ENCODE measurements at regions not wholly inside any gene's neighbourhood (a gene's known extent, or its start where the extent isn't known, plus 50 kb on each side); places are given as distances from the start of the nearest gene placed in this dataset.

DNA sequence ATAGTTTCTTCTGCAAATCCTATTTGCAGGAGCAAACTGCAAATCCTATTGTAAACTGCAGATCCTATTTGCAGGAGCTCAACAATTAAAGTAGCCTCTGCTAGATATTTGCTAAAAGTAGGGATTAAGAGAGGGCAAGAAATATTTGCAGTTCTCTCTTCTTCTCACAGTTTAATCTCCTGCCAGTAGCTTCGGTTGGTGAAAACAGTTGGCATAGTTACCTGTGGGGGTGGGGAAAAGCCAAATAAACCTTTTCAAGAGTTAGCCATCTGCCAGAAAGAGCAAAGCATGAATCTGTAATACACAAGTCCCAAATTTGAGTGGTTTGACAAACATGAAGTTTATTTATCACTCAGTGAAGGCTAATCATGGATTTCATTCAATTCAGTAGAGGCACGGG is 942.5 kb downstream of the JRKL start:
- in situ Hi-C loops (cut with HindIII; ENCODE audit: low pct_unique_long_range_greater_than_20kb, low sequenced_read_pairs): no loop called here
- no peak for DNase-seq (ENCODE audit: low read depth, low spot score)

DNA sequence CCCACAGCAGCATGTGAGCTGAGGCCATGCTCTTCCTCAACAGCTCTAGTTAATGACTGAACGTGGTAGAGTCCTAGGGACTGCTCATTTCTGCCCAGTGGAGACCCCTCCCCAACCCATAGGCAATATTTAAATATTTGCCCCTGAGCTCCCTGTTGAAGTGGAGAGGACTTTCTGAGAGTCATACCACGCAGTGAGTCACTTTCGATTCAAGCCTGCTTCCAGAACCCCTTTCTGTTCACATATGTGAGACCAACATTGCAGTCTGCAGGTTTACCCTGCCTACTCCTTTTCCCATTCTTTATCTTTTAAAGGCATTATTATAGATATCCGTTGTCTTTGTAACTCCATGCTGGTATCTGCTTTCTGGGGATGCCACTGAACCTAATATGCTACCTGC is 946.3 kb downstream of the JRKL start:
- no peak for DNase-seq (ENCODE audit: low read depth, low spot score)

DNA sequence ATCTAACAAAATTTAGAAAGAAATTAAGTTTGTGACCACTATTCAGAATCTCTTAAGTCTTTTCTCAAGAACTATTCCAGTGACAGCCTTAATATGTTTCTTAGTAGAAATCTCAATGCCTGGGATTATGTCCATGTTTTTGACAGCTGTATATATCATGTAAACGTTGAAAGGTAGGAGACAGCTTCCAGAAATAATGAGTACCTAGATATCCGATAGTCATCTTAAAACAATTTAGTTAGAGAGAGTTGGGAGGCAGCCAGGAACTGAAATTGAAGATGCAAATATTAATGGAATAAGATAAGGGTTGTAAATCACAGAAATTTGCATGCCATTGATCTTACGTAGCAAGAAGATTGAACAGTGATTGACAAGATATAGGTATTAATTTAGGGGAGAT is 955.2 kb downstream of the JRKL start:
- in situ Hi-C loops (cut with HindIII; ENCODE audit: low pct_unique_long_range_greater_than_20kb, low sequenced_read_pairs): no loop called here
- no peak for DNase-seq (ENCODE audit: low read depth, low spot score)

More for the DNA sequence above, 946.3 kb downstream of the JRKL start:
- in situ Hi-C loops (cut with HindIII; ENCODE audit: low pct_unique_long_range_greater_than_20kb, low sequenced_read_pairs): no loop called here

DNA sequence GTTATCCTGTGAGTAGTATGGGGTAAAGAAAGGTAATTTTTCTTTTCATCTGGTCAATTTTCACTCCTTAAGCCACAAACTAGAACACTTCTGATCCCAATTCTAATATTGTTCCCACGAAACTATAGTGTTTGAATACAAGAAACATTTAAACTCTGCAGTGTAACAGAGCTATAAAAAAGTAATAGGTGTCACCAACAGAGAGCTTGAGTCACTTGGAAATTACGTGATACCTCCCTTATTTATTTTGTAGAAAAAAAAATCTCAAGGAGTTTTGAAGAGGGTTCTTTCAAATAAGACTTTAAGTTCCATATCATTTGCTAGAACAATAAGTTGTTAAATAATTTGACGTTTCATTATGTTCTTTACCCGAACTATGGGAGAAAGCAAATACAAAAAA is 959.4 kb downstream of the JRKL start:
- DNase-seq (ENCODE audit: low read depth, low spot score): no peak
- in situ Hi-C loops (cut with HindIII; ENCODE audit: low pct_unique_long_range_greater_than_20kb, low sequenced_read_pairs): no loop called here

DNA sequence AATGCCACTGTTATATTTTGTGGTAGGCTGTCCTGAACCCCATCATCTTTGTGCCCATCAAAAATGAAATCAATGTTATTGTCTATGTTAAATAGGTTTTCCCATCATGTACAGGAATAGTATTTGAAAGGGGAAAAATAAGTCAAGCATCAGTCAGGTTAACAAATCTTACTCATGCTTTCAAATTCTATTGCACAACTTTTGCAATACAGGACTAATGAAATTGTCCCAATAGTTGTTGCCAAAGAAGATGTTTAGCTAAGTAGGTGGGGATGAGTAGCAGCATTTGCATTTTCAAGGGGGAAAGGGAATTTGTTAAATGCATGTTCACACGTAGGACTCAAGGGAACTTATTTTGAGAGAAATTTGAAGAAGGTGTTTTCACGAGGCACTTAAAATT is 962.1 kb downstream of the JRKL start:
- in situ Hi-C loops (cut with HindIII; ENCODE audit: low pct_unique_long_range_greater_than_20kb, low sequenced_read_pairs): no loop called here
- no peak for DNase-seq (ENCODE audit: low read depth, low spot score)

DNA sequence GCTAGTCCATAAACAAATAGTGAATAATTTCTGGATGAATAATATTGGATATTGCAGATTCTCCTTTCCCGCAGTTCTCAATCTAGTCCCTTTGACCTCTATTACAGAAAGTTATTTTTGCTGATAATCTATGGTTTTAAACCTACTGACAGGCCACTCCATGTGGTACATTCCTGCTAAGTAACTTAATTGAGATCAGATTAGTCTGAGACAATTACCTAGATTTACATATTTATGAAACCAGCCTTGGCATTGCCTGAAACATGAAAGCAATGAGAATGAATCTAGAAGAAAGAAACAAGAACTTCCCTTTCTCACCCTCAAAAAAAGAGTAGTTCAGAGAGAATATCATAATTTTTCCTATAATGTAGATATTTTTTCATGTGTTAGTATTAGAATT is 964.2 kb downstream of the JRKL start:
- in situ Hi-C loops (cut with HindIII; ENCODE audit: low pct_unique_long_range_greater_than_20kb, low sequenced_read_pairs): no loop called here
- DNase-seq (ENCODE audit: low read depth, low spot score): no peak

DNA sequence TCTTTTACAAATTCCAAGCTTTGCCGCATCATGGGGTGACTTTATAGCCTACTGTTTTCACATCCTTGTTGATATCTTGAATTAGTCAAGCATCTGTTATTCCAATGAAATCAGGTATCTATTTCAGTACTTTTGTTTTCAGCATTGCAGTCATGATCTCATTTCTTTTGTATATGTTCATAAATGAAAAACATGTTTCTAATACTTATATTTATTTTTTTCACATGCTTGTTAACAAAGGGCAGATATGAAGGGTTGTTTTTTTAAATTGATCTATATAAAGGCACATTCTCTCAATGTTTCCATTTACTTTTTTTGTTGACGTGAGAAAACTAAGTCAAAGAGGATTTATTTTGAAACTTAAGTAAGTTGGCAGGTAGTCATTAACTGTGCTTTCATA is 964.8 kb downstream of the JRKL start:
- no peak for DNase-seq (ENCODE audit: low read depth, low spot score)
- in situ Hi-C loops (cut with HindIII; ENCODE audit: low pct_unique_long_range_greater_than_20kb, low sequenced_read_pairs): no loop called here

DNA sequence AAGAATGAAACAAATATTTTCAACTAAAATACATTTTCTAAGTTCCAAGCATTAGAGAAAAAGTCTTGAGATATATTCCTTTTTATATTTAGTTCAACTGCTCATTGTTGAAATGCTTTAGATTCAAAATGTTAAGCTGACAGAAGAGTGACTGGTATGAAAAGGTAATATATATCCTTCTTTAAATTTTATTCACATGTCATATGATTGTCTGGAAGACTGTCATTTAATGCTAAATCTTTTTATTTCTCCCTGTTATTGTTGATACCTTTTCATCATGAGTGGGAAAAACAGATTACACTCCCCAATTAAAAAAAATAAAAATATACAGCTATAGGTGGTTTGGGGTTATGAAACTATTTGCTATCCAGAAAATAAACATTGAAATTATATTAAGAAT is 965.4 kb downstream of the JRKL start:
- no peak for DNase-seq (ENCODE audit: low read depth, low spot score)
- in situ Hi-C loops (cut with HindIII; ENCODE audit: low pct_unique_long_range_greater_than_20kb, low sequenced_read_pairs): no loop called here

DNA sequence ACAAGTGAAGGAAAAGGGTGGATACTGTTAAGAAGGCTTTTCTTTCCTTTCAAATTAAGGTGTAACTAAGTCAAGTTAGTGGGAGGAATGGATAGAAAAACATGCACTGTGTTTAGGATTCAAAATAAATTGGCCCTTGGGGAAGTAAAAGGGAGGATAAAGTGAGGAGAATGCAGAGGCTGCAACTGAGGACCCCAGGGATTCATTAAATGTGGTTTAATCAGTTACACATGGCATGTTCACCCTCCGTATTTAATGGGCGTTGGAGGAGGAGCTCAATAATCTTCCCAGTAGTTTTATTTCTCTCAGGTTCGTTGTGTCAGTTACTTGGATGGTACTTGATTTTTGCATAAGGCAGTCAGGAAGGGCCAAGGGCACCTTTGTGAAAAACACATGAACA is 966.3 kb downstream of the JRKL start:
- in situ Hi-C loops (cut with HindIII; ENCODE audit: low pct_unique_long_range_greater_than_20kb, low sequenced_read_pairs): no loop called here
- DNase-seq (ENCODE audit: low read depth, low spot score): no peak

DNA sequence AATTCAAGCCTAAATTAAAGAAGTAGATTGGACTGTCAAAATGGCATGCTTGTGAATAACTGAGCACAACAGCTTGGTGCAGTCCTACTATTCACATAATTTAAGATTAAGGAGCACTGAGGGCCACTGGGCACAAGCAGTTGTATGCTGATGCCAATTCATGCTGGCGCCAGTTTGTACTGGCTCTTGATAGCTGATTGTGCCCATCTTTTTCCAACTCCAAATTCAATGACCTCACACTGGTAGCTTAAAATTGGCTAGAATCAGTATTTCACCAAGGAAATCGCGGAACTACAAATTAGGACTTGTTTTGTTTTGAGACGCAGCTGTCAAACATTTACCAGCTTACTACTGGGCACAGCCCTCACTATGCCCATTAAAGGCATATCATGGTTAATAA is 969.2 kb downstream of the JRKL start:
- in situ Hi-C loops (cut with HindIII; ENCODE audit: low pct_unique_long_range_greater_than_20kb, low sequenced_read_pairs): no loop called here
- no peak for DNase-seq (ENCODE audit: low read depth, low spot score)

DNA sequence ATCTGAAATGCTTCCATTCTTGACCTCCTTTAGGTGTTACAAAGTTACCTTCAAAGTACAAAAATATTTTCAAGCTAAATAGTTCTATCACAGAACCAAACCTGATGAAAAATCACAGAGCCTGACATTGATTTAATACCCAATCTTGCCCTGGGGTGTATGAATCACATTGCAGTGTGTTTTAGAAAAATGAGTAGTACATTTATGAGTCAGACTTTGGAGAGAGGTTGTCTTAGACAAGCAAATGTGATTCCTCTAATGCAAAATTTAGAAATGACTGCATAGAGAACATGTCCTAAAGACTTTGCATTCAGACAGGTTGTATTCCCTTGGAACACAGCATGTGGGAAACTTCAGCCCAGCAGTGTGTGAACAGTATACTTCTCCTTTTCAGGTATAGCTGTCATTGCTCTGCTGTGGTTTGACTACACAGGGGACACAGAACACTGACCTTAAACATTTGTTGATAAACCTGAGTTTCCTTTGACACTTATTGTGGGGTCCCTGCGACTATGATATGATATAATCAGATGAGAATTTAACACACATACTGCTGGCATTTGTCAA is 972.1 kb downstream of the JRKL start:
- no peak for DNase-seq (ENCODE audit: low read depth, low spot score)
- in situ Hi-C loops (cut with HindIII; ENCODE audit: low pct_unique_long_range_greater_than_20kb, low sequenced_read_pairs): no loop called here

DNA sequence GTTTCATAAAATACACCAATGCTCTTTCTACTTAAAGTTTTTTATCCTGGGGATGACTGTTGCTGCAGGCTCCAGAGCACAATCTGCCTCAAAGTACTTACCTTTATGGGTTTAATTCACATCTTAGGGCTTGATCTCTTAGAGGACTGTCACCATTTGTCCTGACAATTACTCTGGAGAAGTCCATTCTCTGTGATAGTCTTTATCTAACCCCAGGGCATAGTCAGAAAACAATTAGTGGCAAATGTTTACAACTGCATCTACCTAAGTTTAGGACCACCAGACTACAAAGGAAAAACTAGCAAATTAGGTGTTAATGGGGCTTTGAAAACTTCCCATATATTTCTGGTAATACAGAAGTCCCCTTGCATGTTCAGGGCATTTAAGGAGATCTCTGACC is 973.5 kb downstream of the JRKL start:
- in situ Hi-C loops (cut with HindIII; ENCODE audit: low pct_unique_long_range_greater_than_20kb, low sequenced_read_pairs): no loop called here
- DNase-seq (ENCODE audit: low read depth, low spot score): no peak

DNA sequence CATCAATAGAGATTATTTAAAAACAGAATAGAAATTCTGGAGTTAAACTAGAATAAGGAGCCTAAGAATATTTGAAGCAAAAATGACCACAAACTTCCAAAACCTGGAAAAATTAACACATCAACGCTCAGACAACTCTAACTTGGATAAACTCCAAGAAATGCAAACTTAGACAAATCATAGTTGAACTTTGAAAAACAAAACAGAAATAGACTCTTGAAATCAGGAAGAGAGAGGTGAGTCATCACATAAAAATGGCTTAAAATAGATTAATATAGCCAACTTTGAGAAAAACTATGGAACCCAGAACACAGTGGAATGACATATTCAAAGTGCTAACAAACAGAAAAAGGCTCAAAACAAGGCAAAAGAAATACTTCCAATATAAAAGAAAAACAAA is 974.2 kb downstream of the JRKL start:
- in situ Hi-C loops (cut with HindIII; ENCODE audit: low pct_unique_long_range_greater_than_20kb, low sequenced_read_pairs): no loop called here
- DNase-seq (ENCODE audit: low read depth, low spot score): no peak

DNA sequence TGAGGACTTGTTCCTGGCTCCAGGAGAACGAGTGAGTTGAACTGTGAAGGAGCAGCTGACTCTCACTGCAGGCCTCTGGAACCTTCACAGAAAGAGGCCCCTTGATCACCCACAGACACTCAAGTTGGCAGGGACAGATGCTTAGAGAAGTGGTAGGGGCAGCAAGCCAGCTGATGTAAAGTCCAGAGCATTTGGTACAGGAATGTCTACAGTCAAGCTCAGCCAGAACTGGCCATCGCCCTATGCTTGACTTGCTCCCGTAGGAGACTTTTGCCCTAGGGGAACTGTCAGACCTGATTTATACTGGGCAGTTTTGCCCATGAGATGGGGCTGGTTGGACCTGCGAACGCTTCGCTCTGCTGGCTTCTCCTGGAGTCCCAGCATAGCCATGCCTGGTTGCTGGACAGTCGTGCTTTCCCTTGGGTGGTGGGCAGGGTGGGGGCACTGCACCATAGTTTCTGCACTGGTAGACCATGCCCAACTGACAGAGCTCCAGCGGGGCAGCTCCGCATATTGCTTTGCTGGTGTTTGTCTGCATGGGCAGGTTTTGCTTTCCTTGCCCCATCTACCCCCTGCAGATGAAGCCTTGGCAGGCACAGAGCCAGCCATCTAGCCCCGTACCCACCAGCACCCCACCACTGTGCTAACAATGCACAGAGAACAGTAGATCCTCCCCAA is 977.7 kb downstream of the JRKL start:
- no peak for DNase-seq (ENCODE audit: low read depth, low spot score)
- in situ Hi-C loops (cut with HindIII; ENCODE audit: low pct_unique_long_range_greater_than_20kb, low sequenced_read_pairs): no loop called here

DNA sequence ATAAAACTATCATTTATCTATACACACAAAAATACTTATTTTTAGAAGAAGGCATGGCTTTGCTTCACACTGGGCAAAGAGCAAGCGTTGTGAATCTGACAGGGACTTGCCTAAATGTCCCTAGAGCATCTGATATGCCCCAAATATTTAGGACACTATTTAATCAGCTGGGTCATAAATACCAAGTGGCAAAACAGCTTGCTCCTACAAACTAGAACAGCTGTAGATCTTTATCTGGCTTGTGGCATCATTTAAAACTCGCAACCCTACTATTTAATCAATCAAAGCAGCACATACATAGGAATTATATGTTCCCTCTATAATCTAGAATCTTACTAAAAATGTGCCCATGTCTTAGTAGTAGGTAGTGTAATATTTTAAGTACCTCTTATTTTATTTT is 999.5 kb downstream of the JRKL start:
- in situ Hi-C loops (cut with HindIII; ENCODE audit: low pct_unique_long_range_greater_than_20kb, low sequenced_read_pairs): no loop called here
- DNase-seq (ENCODE audit: low read depth, low spot score): no peak

DNA sequence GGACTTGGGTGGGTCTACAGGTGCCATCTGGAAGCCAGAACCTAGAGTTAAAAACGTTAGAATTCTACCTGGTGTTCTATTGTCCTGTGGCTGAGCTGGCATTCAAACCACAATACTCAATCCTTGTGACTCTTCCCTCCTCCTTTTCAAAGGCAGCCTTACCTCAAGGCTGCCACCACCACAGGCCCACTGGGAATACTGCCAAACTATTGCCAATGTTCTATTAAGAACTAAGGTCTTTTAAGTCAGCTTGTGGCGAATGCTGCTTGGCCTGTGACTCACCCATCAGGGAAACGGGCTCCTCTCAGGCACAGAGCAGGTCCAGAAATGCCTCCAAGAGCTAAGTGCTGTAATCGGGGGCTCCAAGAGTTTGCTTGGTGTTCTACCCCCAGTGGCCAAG is 1008.4 kb downstream of the JRKL start:
- in situ Hi-C loops (cut with HindIII; ENCODE audit: low pct_unique_long_range_greater_than_20kb, low sequenced_read_pairs): no loop called here
- no peak for DNase-seq (ENCODE audit: low read depth, low spot score)

DNA sequence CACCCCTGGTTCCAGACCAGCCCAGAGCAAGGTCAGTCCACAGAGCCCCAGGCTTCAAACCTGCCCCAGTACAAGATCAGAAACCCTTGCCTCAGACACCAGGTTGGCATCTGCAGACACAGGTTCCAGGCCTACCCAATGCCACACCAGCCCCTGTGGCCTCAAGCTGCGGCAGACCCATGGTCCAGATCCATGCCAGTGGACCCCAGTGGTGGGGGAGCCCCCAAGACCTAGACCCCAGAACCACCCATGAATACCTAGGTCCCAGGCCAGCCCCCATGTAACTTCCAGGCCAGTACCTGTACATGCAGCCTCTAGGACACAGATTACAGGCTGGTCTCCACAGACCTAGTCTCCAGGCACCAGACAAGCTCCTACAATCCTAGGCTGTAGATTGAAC is 1019.3 kb downstream of the JRKL start:
- in situ Hi-C loops (cut with HindIII; ENCODE audit: low pct_unique_long_range_greater_than_20kb, low sequenced_read_pairs): no loop called here
- no peak for DNase-seq (ENCODE audit: low read depth, low spot score)

DNA sequence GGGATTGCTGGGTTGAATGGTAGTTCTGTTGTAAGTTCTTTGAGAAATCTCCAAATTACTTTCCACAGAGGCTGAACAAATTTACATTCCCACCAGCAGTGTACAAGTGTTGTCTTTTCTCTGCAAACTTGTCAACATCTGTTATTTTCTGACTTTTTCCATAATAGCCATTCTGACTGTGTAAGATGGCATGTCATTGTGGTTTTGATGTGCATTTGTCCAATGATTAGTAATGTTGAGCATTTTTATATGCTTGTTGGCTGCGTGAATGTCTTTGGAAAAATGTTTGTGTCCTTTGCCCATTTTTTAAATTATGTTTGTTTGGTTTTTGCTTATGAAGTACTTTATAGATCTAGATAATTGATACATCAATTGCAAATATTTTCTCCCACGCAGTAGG is 1025.0 kb downstream of the JRKL start:
- in situ Hi-C loops (cut with HindIII; ENCODE audit: low pct_unique_long_range_greater_than_20kb, low sequenced_read_pairs): no loop called here
- no peak for DNase-seq (ENCODE audit: low read depth, low spot score)

DNA sequence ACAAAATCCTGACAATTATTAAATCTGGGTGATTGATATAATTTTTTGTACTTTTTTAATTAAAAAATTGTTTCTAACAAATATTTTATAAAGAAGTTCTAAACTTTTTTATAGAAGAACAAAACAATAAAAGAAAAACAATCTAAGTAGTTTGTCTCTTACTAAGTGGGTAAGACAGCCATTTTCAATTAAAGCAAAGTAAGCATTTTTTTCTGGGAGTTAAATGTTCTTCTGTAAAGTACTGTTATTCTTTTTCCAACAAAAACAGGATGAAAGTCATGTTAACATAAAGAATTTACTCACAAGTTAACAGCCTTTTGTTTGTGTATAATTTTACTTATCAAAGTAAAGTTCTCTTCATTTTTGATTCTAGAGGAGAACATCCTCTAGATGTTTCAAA is 1029.9 kb downstream of the JRKL start:
- DNase-seq (ENCODE audit: low read depth, low spot score): no peak

DNA sequence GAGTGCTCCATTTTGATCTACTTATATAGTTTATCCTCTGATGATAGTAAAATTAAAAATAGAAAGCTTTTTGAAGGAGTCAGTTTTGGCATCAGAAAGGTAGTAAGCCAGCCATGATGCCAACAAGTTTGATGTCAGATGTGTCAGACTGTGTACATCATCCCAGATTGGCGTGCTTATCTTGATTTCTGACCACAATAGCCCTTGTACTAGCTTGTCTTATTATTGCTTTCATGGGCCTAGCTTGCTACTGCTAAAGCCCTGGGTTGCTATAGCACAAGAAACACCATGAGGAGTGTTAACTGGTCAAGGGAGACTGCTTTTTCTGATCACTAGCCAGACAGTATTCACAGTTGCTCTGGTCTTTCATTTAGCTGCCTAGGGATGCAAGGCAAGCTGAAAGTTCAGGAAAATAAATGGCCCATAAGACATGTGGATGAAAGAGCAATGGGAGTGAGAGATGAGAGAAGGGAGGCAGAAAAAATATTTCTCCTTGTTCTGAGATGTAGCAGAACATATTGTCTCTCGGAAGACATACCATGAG is 1038.5 kb downstream of the JRKL start:
- DNase-seq (ENCODE audit: low read depth, low spot score): no peak
- in situ Hi-C loops (cut with HindIII; ENCODE audit: low pct_unique_long_range_greater_than_20kb, low sequenced_read_pairs): no loop called here

More for the DNA sequence above, 1029.9 kb downstream of the JRKL start:
- in situ Hi-C loops (cut with HindIII; ENCODE audit: low pct_unique_long_range_greater_than_20kb, low sequenced_read_pairs): no loop called here
